ENCODE measurements at regions not wholly inside any gene's neighbourhood (a gene's known extent, or its start where the extent isn't known, plus 50 kb on each side); places are given as distances from the start of the nearest gene placed in this dataset.
A peak's percentile ranks its signal among the peaks of the same experiment; 100 is the strongest.

DNA sequence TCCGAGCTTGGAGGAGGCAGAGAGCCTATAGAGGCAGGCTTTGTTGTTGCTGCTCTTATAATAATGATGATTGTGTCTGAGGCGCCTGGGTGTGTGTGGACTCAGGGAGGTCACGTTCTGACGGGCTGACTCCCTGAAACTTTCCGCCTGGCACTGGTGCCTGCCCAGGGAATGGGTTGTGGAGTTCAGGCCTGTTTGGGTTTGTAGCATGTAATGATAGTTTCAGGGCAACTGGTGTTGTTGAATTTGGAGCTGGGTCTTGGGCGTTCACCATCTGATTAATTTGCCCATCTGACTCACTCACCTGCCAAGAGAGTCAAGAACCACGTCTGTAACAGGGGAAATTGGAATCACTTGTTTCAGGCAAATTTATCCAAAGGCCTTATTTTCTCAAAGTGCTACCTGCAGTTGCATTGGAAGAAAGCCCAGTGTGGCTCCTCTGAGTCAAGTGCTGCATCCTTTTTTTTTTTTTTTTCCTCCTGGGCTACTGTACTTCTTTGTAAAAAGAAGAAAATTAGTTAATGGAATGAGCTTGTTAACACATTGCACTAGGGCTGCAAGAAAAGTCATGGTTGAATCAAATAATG, 386.5 kb downstream of the GADD45G start:
- DNase-seq = no peak

DNA sequence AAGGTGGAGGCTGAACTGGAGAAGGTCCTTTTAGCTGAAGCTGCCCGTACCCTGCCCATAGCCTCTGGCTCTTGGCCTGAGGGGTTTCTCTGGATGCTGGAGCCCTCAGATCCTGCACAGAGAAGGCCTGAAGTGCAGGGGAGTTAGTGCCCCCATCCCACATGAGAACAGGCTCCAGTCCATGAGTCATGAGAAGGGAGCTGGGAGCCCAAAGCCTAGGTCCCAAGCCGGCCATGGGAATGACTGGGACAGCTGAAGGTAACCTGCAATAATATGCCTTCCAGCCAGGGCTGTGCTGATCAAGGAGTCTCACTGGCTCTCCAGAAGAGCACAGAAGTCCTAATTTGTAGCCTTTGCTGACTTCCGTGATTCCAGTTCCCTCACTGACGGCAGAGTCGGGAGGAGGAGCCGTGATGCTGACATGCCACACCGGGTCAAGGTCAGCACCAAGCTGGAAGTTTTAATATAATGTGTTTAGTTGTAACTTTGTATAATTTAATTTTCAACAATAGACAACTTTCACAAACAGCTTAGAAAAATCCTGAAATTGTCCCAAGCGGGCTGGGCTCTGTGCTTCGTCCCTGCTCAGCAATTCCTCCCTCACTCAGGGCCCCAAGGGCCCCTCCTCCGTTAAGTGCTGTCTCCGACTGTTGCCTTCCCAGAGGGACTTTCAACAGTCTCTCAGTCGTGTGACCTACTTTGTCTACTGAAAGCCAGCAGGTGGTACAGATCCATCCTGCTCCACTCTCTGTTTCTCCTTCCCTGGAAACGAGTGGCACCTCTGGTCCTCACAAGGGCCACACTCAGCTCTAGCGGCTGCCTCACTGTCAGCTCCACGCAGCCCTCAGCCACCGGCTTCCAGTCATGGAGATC, 387.8 kb downstream of the GADD45G start:
- no peak for DNase-seq

DNA sequence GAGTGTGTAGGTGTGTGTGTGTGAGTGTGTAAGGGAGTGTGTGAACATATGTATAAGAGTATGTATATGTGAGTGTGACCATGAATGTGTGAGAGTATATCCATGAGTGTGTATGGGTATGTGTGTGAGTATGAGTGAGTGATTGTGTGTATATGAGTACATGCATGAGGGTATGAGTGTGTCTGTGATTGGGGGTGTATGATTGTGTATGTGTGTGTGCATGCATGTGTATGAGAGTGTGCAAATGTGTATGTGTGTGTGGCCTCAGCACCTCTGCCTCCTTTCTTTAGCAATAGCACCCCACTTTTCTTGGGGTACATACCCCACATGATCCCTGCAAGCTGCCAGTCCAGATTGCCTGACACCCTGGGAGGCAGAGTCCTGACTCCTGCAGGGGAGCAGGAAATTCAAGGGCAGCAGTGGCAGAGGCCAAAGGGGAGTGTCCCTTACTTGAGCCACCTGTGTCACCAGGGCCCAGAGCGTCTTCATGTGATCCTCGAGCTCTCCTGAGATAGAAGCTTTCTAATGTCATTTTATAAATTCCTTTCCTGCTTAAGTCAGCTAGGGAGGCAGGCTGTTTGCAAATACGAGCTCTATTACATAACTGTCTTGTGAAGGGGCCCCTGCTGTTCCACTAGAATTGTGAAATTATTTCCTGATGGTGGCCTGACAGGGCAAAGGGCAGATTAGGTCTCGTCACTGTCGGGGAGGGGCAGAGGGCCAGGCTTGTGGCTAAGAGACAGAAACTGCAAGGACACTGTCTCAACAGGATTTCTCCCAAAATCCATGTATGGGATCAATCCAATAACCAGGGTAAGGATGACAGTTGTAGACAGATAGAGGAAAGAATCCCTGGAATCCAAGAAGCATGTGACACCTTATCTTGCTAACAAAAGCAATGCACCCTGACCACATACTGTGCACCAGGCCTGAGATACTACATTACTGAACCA, 389.1 kb downstream of the GADD45G start:
- DNase-seq = no peak

DNA sequence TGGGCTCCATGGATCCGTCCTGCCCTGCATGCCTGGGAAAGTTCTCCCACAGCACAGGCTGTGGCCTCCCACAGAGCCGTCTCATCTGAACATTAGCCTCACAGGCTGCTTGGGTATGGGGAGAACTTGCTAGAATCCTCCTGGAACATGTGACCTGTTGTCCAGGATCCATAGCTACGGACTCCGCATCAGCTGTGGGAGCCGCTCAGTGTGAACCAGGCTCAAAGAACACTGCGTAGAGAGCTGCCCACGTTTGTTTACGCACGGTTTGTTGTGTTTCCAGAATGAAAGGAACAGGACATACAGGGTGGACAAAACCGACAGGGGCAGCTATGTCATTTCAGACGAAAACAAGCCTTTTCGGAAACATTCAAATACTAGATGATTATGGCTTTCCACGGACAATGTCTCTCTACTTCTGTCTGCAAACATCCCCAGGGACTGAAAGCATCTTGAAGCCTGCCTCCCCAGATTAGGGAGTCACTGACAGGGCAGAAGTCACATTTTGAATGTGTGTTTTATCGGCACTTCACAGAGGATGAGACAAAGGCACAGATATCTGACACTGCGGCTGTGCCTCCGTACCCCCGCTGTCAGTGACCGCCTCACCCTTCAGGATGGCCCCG, 390.3 kb downstream of the GADD45G start:
- DNase-seq = no peak

DNA sequence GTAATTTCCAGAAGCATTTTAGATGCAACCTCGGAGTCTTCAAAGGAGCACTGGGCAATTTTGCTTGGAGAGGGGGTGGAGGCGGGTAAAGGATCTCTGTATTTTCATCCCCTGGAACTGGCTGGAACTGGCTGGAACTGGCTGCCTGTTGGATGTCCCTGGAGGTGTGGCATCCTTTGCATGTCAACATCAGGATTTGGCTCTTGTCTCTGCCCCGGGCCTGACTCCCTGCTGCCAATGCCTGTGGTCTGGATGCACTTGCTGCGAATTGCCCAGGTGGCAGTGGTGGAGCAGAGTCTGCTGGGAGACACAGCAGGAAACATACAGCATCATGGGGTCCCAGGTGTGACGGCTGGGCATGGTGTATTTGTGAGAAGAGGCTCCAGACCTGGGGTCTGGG, 391.3 kb downstream of the GADD45G start:
- DNase-seq = peak; percentile 81

DNA sequence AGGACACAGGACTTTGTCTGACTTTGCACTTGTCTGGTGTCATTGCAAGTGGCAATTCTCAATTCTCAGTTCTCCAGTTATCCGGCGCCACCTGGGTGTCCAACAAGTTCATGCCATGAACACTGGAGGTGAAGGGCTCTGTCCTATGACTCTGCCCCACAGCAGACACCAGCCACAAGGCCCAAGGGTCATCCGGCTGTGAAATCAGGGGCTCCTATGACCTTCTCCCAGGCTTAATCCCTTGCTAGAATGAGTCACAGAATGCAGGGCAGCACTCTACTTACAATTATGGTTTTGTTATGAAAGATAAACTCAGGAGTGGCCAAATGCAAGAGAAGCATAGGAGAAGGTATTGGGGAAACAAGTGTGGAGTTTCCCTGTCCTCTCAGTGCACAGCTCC, 392.0 kb downstream of the GADD45G start:
- no peak for DNase-seq

DNA sequence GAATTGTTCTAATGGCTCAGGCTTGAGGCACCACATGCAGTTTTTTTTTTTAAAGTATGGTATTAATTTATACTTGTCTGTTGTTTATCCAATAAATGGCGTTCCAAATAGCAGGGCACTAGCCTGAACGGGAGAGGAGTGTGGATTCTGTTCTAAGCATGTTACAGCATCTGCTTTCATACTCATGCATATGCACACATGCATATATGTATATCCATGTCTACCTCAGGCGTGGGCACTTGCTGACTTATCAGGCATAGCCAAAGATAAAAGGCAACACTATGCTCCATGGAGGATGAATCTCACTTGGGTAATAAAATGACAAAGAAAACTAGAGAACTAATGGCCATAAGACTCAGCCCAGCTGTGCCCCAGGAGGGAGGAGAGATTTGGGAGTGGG, 393.8 kb downstream of the GADD45G start:
- no peak for DNase-seq

DNA sequence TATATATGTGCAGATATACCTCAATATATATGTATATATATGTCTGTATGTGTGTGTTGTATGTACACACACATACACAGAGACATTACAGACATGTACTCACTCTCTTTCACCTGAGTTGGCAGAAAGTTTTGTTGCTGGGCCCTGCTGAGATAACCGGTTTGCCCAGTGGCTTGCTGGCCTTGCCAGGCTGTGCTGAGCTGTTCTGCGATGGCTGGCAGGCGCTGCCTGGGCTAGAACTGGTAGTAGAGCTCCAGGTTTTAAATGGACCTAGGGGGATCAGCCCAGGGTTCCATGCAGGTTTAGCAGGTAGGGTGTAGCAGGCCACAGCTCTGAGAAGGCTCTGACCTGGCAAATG, 394.3 kb downstream of the GADD45G start:
- DNase-seq = peak; percentile 50

DNA sequence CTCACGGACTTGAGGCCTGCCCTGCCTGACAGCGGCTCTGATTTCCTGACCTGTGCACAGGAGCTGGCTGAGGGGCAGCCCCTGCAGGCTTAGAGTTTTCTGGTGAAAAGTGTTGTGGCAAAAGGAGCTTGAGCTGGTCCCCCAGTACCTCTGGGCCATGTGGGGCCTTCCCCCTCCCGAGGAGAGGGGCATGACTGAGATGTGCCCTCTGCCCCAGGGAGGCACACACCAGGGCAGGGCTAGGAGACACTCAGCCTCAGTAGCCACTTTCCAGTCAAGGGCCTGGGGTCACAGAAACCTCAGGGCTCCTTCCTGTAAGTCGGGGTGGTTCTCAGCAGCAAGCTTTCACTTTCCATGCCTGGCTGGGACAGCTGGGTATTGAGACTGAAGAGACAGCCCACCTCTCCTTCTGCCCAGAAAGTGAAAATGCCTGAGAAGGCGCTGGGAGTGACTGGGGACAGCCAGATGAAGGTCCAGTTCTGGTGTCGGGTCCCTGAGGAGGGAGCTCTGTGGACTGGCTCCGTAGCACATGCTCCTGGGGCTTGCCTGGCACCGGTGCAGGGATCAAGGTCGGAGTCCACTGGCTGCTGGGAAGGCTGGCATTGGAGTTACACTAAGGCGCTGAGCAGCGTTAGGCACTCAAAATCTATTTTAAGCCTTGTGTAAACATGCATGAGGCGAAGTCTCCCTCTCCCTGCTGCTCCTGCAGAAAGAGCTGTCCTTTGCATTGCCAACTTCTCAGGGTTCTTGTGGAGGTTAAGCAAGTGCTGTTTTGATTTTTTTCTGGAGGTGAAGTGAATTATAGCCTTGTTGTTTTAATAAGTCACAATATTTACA, 394.9 kb downstream of the GADD45G start:
- DNase-seq = peak; percentile 93

DNA sequence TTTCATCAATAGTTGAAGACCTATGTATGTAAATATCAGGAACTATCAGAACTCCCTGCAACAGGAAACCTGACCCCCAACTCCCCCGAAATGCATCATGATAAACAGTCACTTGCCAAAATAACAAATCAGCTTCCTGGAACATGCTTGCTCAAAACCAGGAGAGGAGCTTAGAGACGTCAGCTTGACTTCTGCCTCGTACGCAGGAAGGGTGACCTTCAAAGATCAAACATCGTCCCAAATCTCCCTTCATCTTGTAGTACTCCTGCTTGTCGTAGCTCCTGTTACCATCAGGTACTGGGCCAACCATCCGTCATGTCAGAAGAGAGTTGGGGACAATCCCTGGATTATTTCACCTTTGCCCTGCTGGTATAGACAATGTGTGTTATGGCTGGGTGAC, 396.1 kb downstream of the GADD45G start:
- peak; percentile 40 for DNase-seq

DNA sequence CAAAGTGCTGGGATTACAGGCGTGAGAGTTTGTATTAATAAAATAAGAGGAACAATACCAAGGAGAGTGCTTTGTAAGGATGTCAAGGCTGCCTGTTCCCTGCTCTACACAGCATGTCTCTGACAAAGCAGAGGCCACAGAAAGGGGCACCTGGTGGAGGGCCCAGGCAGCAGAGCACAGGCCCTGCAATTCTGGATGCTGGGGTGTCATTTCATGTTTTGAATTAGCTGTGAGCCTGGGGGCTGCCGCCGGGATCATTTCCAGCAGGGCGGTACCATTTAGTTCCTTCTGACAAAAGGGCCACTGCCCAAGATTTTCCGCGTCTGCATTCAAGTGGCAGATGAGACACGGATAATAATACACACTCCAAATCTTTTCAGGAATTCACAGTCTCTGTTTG, 396.9 kb downstream of the GADD45G start:
- peak; percentile 29 for DNase-seq

DNA sequence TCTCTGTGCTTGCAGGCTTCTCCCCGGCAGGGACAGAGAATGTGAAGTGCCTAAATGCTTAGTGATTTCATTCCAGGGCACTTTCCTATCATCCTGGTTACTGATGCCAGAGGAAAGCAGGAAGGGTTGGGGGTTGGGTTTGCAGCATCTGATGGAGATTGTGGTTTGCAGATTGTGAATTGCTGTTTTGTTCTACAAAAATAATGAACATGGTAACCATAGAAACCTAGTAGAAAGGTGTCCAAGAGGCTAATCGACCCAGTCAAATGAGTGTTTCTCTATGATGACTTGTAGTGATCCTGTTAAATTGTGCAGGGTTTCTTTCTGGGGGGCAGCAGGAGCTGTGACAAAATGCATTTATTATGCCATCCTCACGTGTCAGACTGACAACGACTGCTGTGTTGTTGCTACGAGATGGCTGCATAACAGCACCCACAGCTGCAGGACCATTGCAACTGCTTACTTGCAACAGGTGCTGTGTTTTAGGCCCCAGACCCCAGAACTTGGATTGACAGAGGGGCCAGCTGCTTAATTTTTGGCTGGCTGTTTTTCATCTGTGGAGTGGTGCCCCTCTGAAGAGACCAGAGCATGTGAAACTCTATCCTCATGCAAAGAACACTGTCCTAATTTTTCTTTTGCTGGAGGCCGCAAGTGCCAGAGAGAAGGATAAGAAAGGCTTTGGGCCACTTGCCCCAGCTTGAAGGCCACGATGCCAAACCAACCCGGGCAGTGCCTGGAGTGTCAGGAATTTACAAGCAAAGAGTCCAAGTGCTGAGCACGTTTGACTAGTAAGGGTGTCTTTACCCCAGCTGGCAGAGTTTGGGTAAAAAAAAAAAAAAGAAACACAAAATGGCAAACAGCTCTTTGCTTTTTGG, 397.8 kb downstream of the GADD45G start:
- DNase-seq = peak; percentile 62

DNA sequence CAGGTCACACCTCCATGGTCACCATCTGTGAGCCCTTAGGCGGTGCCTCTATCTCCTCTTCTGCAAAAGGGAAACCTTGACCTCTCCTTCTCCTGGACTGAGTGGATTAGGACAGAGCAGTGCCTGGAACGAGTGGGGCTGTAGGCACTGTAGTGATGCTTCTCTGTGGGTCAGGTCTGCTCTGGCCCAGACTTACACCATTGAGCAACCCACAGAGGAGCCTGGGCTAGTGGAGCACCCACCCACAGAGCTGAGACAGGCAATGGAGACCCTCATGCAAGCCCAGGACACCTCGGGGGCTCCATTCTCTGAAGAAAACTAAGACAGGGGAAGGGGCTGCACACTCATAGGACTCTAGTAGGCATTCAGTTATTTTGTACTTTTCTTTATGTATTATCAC, 400.6 kb downstream of the GADD45G start:
- no peak for DNase-seq

DNA sequence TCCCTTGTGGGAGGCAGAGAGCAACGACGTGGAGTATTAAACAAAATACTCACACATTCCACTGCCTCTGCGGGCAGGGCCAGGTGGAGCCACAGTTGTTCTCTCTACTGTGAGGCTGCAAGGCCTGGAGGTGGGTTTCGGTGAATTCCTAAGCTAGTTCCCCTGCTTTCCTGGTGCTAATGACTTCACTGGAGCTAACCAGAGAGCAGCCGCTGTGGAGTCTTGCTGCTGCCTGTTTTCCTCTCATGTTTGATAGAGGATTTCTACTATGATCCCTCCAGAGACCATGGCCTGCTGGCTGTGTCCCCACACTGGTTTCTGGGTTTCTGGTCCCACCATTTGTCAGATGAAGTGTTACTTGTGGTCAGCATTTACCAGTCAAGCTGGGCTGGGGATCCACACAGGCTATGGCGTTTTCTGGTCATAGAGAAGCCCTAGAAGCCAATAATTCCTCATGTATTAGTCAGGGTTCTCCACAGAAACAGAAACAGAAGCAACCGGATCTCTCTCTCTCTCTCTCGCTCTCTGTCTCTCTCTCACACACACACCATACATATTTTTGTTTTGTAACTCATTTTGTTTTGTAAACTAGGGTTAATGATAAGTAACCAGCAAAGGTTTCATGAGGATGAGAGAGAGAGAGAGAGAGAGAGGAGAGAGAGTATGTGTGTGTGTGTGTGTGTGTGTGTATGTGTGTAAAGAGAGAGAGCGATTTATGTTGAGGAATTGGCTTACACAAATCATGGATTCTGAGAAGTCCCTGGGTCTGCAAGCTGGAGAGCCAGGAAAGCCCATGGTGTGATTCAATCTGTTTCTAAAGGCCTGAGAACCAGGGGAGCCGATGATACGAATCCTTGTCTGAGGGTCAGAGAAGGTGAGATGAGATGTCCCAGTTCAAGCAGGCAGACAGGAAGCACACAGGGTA, 403.0 kb downstream of the GADD45G start:
- DNase-seq = no peak

DNA sequence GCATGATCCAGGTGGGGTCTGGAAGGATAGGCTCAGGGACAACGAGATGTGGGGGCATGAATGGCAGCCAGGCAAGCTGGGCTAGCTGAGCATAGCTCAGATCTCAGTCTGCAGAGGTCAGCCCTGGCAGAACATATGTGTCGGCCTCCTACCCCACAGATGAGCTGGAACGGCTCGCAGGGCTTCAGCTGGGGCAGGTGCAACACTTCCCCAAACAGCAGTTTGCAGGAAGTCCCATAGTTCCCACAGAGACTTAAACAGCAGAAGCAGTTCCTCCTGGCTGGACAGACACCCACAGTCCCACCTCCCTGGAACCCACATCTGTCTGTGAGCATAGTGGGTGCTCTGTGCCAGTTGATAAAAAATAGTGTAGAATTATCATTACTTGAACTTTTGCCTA, 404.6 kb downstream of the GADD45G start:
- DNase-seq = no peak

DNA sequence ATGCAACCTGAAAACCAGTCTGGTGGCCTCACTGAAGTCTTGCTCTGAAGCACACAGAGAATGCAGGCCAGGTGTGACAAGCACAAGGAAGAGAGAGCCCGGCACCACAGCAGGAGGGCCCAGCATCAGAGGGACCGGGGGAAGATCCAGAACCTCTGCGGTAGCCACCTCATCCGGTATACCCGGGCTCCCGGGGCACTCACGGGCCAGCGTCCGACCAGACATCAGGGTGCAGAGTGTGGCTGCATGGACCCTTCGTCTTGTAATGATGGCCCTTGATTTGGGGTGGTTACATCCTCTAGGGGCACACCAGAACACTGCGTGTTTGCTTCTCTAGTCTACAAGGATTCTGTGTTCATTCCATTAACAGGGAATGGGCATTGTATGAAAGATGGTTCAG, 406.0 kb downstream of the GADD45G start:
- no peak for DNase-seq

DNA sequence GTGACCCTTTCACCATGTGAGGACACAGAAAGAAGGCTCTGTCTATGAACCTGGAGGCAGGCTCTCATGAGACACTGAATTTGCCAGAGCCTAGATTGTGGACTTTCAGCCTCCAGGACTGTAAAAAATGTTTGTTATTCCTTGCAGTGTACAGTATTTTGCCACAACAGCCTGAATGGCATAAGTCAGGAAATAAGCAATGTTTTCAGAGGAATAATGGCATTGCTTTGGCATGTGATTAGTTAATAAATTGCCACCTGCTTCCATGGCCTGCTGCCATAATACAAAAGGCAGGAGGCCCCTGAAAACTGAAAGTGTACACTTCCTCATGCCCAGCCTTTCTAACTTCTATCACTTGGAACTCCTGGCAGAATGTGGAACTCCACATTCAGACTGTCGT, 408.1 kb downstream of the GADD45G start:
- DNase-seq = no peak

DNA sequence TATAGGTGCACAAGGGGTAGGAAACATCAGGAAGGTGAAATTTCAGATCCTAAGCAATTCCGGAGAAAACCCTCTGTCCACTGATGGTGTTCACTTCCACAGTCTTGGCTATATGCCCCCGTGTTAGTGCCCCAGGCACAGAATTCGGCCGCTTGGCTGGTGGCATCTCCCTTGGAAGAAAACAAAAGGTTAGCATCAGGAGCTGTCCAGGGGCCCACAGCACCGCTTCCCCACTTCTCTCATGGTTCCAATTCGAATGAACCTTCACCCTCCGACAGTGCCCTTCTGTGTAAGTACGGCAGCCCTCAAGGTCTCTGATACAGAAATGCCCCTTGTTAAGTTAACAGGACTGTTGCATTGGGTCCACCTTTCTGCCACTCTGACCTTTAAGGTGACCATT, 409.0 kb downstream of the GADD45G start:
- no peak for DNase-seq

DNA sequence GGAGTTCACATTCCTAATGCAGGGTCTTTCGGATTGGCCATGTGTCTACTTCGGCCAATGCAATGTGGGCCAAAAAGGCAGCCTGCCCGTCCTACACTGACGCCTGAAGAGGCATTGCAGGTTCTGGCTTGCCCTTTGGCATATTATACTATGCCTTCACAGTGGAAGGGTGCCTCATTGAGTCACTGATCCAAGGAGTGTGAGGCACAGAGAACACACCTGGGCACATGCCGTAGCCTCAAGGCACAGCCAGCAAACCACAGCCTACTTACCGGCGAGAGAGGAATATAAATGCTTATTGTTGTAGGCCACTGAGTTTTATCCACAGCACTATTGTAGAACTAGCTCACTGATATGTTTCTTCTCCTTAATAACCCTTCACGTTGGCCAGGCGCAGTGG, 409.6 kb downstream of the GADD45G start:
- DNase-seq = no peak

DNA sequence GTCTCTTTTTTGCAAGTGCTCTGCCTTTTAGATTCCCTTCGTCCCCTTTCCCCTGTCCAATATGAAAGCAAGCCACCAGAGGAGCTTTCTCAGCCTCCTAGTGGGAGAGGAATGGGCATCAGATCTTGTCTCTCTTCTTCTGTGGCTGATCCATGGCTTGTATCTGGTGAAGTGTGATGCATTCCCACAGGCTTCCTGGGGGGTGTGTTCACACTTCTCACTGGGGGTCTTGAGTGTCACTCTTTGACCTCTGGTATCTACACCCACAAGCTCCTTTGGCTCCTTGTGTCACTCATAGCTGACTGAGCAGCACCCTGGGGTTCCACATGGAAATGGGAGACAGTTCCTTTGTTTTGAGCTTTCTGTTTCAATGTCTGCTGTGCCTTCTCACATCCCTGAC, 411.5 kb downstream of the GADD45G start:
- no peak for DNase-seq

All from NCI-H2029 (cell line).